IMR-90 (cell line): ENCODE measurements at regions not wholly inside any gene's neighbourhood (a gene's known extent, or its start where the extent isn't known, plus 50 kb on each side); places are given as distances from the start of the nearest gene placed in this dataset.

Experiments used
- CTCF ChIP-seq: conservative IDR thresholded peaks from 2 replicates; pipeline ENCODE4 v1.5.1; 2012; ENCODE audit warnings: mild to moderate bottlenecking, low read depth, low read length, improper control_type of control experiment
- FOS ChIP-seq: fragments of 150-350 bp; IDR thresholded peaks from 2 replicates; pipeline ENCODE4 v1.6.1; 2016; ENCODE audit warnings: low read depth, low read length
- MXI1 ChIP-seq: IDR thresholded peaks from 2 replicates; pipeline ENCODE4 v1.6.1; 2012; ENCODE audit warnings: low read depth, mild to moderate bottlenecking, low read length, moderate library complexity, borderline replicate concordance
- POLR2A ChIP-seq: IDR thresholded peaks from 2 replicates; pipeline ENCODE4 v1.6.1; 2012; ENCODE audit warnings: mild to moderate bottlenecking, low read depth, low read length
- RFX5 ChIP-seq: IDR thresholded peaks from 2 replicates; pipeline ENCODE4 v1.8.0; 2012; ENCODE audit warnings: low read depth, mild to moderate bottlenecking, low read length, moderate library complexity
- SMC3 ChIP-seq: fragments of 150-350 bp; IDR thresholded peaks from 2 replicates; pipeline ENCODE4 v1.6.1; 2016; ENCODE audit warnings: low read depth, mild to moderate bottlenecking, antibody characterized with exemption, low read length, moderate library complexity
- USF2 ChIP-seq: fragments of 150-350 bp; IDR thresholded peaks from 2 replicates; pipeline ENCODE4 v1.6.1; 2017; ENCODE audit warnings: mild to moderate bottlenecking, antibody characterized with exemption, low read length, low read depth
- TF ChIP-seq, protein P1 (sequence below): fragments of 150-350 bp; IDR thresholded peaks from 2 replicates; pipeline ENCODE4 v1.6.1; 2016; ENCODE audit warnings: low read depth, mild to moderate bottlenecking, low read length, moderate library complexity, borderline replicate concordance

- TF ChIP-seq CTCF (peak; percentile 98), USF2 (no peak), POLR2A (peak; percentile 72), RFX5 (no peak), SMC3 (peak; percentile 94), FOS (no peak), MXI1 (no peak)
- TF ChIP-seq, protein P1, sequence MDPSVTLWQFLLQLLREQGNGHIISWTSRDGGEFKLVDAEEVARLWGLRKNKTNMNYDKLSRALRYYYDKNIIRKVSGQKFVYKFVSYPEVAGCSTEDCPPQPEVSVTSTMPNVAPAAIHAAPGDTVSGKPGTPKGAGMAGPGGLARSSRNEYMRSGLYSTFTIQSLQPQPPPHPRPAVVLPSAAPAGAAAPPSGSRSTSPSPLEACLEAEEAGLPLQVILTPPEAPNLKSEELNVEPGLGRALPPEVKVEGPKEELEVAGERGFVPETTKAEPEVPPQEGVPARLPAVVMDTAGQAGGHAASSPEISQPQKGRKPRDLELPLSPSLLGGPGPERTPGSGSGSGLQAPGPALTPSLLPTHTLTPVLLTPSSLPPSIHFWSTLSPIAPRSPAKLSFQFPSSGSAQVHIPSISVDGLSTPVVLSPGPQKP: no peak
Observed at GRCh38 chr7:16982640-16983350, 101.0 kb upstream of the AGR3 start.
